A673 (cell line): ENCODE measurements at regions not wholly inside any gene's neighbourhood (a gene's known extent, or its start where the extent isn't known, plus 50 kb on each side); places are given as distances from the start of the nearest gene placed in this dataset.

Experiments used
- BruUV-seq: library from RNA; stranded (reverse); fragments of 400-500 nt; replicated peaks from 2 replicates; lab custom pipeline; 2021; lab: Mats Ljungman, UMichigan
- CTCF ChIA-PET: fragments of 300-600 bp; sonication (Branson Sonifier 250); formaldehyde crosslinking; loops from one replicate; lab custom pipeline; 2022; ENCODE audit warnings: antibody characterized with exemption; lab: Charles Lee
- POLR2A ChIA-PET: fragments of 300-600 bp; sonication (Branson Sonifier 250); formaldehyde crosslinking; loops from one replicate; lab custom pipeline; 2022; ENCODE audit warnings: antibody characterized with exemption; ENCODE audit not compliant: low non-redundant PET; lab: Charles Lee
- DNase-seq: peaks from one replicate; pipeline ENCODE4 v3.0.0-alpha.2; 2015; ENCODE audit warnings: low spot score
- H3K27ac ChIP-seq: fragments of 200-600 bp; sonication (generic); 2 replicates; pipeline ENCODE4 v1.5.1; 2016; ENCODE audit warnings: mixed run types, low read depth, mild to moderate bottlenecking, mixed read lengths, antibody characterized with exemption, low read length; ENCODE audit not compliant: poor library complexity, severe bottlenecking
- H3K27me3 ChIP-seq: fragments of 200-600 bp; sonication (generic); replicated peaks from 2 replicates; pipeline ENCODE4 v1.6.1; 2017; ENCODE audit warnings: mixed run types, low read depth, mild to moderate bottlenecking, mixed read lengths, antibody characterized with exemption, low read length; ENCODE audit not compliant: insufficient read depth, poor library complexity
- H3K36me3 ChIP-seq: fragments of 200-600 bp; sonication (generic); 2 replicates; pipeline ENCODE4 v1.6.1; 2016; ENCODE audit warnings: mixed run types, mild to moderate bottlenecking, mixed read lengths, antibody characterized with exemption, low read length; ENCODE audit not compliant: insufficient read depth, poor library complexity, severe bottlenecking
- H3K4me1 ChIP-seq: fragments of 200-600 bp; sonication (generic); 2 replicates; pipeline ENCODE4 v1.6.1; 2017; ENCODE audit warnings: mixed run types, mild to moderate bottlenecking, mixed read lengths, antibody characterized with exemption, low read length; ENCODE audit not compliant: insufficient read depth, poor library complexity, severe bottlenecking
- H3K4me3 ChIP-seq: fragments of 200-600 bp; sonication (generic); 2 replicates; pipeline ENCODE4 v1.5.1; 2016; ENCODE audit warnings: low read depth, mixed run types, mild to moderate bottlenecking, mixed read lengths, low read length; ENCODE audit not compliant: poor library complexity, severe bottlenecking
- H3K9me3 ChIP-seq: fragments of 200-600 bp; sonication (generic); 2 replicates; pipeline ENCODE4 v1.6.1; 2016; ENCODE audit warnings: mixed run types, low read depth, mild to moderate bottlenecking, mixed read lengths, antibody characterized with exemption, low read length; ENCODE audit not compliant: poor library complexity, severe bottlenecking
- EZH2 ChIP-seq: fragments of 200-600 bp; sonication (generic); IDR thresholded peaks from 2 replicates; pipeline ENCODE4 v1.6.1; 2017; ENCODE audit warnings: borderline replicate concordance, low read depth, mild to moderate bottlenecking, mixed read lengths, antibody characterized with exemption, low read length; ENCODE audit not compliant: poor library complexity, severe bottlenecking
- intact Hi-C: fragments of 100-400 bp; cut with micrococcal nuclease; formaldehyde crosslinking; loops from one replicate; pipeline ENCODE4 v1.10.0; 2022; ENCODE audit not compliant: unreplicated experiment
- TF ChIP-seq, protein P1 (sequence below): fragments of 300-800, 200-600 bp; sonication (generic); conservative IDR thresholded peaks from 2 replicates; pipeline ENCODE4 v1.5.1; 2017; ENCODE audit warnings: low read depth, mild to moderate bottlenecking, antibody characterized with exemption, low read length, moderate library complexity, mixed read lengths

- DNase-seq = no peak
- H3K27ac ChIP-seq = no peak overlapping the region
- ChIA-PET POLR2A (no interaction called here), CTCF (no interaction called here)
- no peaks in the 10 kb centered on the region for H3K4me1 ChIP-seq
- H3K9me3 ChIP-seq = peaks cover 6% of the 10 kb centered on the region
- H3K4me3 ChIP-seq = no peak overlapping the region
- no peaks in the 10 kb centered on the region for H3K27me3 ChIP-seq
- no TSS peak for BruUV-seq
- no peak for TF ChIP-seq EZH2
- TF ChIP-seq, protein P1, sequence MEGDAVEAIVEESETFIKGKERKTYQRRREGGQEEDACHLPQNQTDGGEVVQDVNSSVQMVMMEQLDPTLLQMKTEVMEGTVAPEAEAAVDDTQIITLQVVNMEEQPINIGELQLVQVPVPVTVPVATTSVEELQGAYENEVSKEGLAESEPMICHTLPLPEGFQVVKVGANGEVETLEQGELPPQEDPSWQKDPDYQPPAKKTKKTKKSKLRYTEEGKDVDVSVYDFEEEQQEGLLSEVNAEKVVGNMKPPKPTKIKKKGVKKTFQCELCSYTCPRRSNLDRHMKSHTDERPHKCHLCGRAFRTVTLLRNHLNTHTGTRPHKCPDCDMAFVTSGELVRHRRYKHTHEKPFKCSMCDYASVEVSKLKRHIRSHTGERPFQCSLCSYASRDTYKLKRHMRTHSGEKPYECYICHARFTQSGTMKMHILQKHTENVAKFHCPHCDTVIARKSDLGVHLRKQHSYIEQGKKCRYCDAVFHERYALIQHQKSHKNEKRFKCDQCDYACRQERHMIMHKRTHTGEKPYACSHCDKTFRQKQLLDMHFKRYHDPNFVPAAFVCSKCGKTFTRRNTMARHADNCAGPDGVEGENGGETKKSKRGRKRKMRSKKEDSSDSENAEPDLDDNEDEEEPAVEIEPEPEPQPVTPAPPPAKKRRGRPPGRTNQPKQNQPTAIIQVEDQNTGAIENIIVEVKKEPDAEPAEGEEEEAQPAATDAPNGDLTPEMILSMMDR = no peak
- intact Hi-C loops = no loop called here
- H3K36me3 ChIP-seq = no peaks in the 10 kb centered on the region
Measured at GRCh38 chr4:22997358-22998224, 304.9 kb downstream of the GBA3 start.

DNA sequence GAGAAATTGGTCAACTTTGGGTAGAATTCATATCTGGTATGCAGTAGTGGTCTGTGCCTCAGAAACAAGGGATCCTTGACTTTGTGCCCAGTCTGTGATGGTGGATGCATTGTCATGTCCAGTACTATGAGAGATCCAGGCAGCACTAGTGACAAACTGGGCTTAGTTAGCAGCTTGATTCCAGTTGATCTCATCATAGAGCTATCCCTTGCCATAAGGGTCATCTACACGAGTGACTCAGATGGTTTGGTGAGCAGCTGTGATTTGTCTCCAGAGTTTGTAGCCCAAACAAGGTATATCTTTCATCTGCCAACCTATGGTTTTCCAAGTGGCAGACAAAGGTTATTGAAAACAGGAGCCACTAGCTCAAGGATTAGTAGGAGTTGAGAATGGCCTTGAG is 298.8 kb downstream of the GBA3 start:
- TF ChIP-seq, protein P1 = no peak
- TF ChIP-seq EZH2 = no peak
- POLR2A ChIA-PET = no interaction called here
- Histone ChIP-seq H3K4me1 (no peaks in the 10 kb centered on the region), H3K27ac (no peak overlapping the region), H3K9me3 (peaks cover 12% of the 10 kb centered on the region), H3K4me3 (no peak overlapping the region), H3K27me3 (no peaks in the 10 kb centered on the region), H3K36me3 (no peaks in the 10 kb centered on the region)
- CTCF ChIA-PET = no interaction called here
- intact Hi-C loops = no loop called here
- no peak for DNase-seq
- BruUV-seq = no TSS peak

GRCh38 chr4:22988526-22988925 is 295.8 kb downstream of the GBA3 start:
- H3K27ac ChIP-seq = no peak overlapping the region
- H3K36me3 ChIP-seq = no peaks in the 10 kb centered on the region
- CTCF ChIA-PET = no interaction called here
- no peaks in the 10 kb centered on the region for H3K4me1 ChIP-seq
- POLR2A ChIA-PET = no interaction called here
- BruUV-seq = no TSS peak
- H3K4me3 ChIP-seq = no peak overlapping the region
- no peak for TF ChIP-seq EZH2
- TF ChIP-seq, protein P1 = no peak
- no peaks in the 10 kb centered on the region for H3K27me3 ChIP-seq
- DNase-seq = no peak
- peaks cover 10% of the 10 kb centered on the region for H3K9me3 ChIP-seq
- intact Hi-C loops = no loop called here
